ENCODE measurements at regions not wholly inside any gene's neighbourhood (a gene's known extent, or its start where the extent isn't known, plus 50 kb on each side); places are given as distances from the start of the nearest gene placed in this dataset.
"Not testable (repeated sequence)": the region's sequence is repeated elsewhere in the genome, so short reads cannot be mapped to it uniquely, and the experiment has no call there.

GRCh38 chr2:156765450-156765849, 329.3 kb downstream of the GPD2 start:
- no peaks in the 10 kb centered on the region for H3K27me3 ChIP-seq (ENCODE audit: insufficient read depth, poor library complexity, severe bottlenecking)
- ATAC-seq (ENCODE audit: low read depth), result no peak
- no peak for DNase-seq (ENCODE audit: low spot score)
- TF ChIP-seq CTCF (IDR thresholded peaks at IDR 0.05; ENCODE audit: poor library complexity, severe bottlenecking), result no peak
- H3K36me3 ChIP-seq (ENCODE audit: low read depth), result no peaks in the 10 kb centered on the region
- no peak overlapping the region for H3K27ac ChIP-seq (ENCODE audit: poor library complexity, severe bottlenecking)
- H3K4me3 ChIP-seq (ENCODE audit: severe bottlenecking), result no peak overlapping the region
- no peaks in the 10 kb centered on the region for H3K4me1 ChIP-seq (ENCODE audit: insufficient read depth, poor library complexity, severe bottlenecking)
- no peaks in the 10 kb centered on the region for H3K9me3 ChIP-seq (ENCODE audit: severe bottlenecking)

- Histone ChIP-seq H3K27me3 (ENCODE audit: insufficient read depth, poor library complexity, severe bottlenecking) (no peaks in the 10 kb centered on the region), H3K4me3 (ENCODE audit: severe bottlenecking) (no peak overlapping the region), H3K27ac (ENCODE audit: poor library complexity, severe bottlenecking) (no peak overlapping the region), H3K36me3 (ENCODE audit: low read depth) (no peaks in the 10 kb centered on the region), H3K9me3 (ENCODE audit: severe bottlenecking) (no peaks in the 10 kb centered on the region), H3K4me1 (ENCODE audit: insufficient read depth, poor library complexity, severe bottlenecking) (no peaks in the 10 kb centered on the region)
- DNase-seq (ENCODE audit: low spot score), result no peak
- ATAC-seq (ENCODE audit: low read depth), result no peak
- TF ChIP-seq CTCF (IDR thresholded peaks at IDR 0.05; ENCODE audit: poor library complexity, severe bottlenecking), result no peak
Measured at GRCh38 chr2:156769802-156770201, 333.6 kb downstream of the GPD2 start.

GRCh38 chr2:156778916-156779315, 342.7 kb downstream of the GPD2 start:
- H3K27me3 ChIP-seq (ENCODE audit: insufficient read depth, poor library complexity, severe bottlenecking), result no peaks in the 10 kb centered on the region
- ATAC-seq (ENCODE audit: low read depth), result no peak
- no peaks in the 10 kb centered on the region for H3K9me3 ChIP-seq (ENCODE audit: severe bottlenecking)
- no peak overlapping the region for H3K4me3 ChIP-seq (ENCODE audit: severe bottlenecking)
- no peak for TF ChIP-seq CTCF (IDR thresholded peaks at IDR 0.05; ENCODE audit: poor library complexity, severe bottlenecking)
- no peak for DNase-seq (ENCODE audit: low spot score)
- no peaks in the 10 kb centered on the region for H3K36me3 ChIP-seq (ENCODE audit: low read depth)
- H3K4me1 ChIP-seq (ENCODE audit: insufficient read depth, poor library complexity, severe bottlenecking), result no peaks in the 10 kb centered on the region
- H3K27ac ChIP-seq (ENCODE audit: poor library complexity, severe bottlenecking), result no peak overlapping the region

- no peaks in the 10 kb centered on the region for H3K27me3 ChIP-seq (ENCODE audit: insufficient read depth, poor library complexity, severe bottlenecking)
- H3K9me3 ChIP-seq (ENCODE audit: severe bottlenecking), result no peaks in the 10 kb centered on the region
- H3K27ac ChIP-seq (ENCODE audit: poor library complexity, severe bottlenecking), result no peak overlapping the region
- no peak for ATAC-seq (ENCODE audit: low read depth)
- H3K4me1 ChIP-seq (ENCODE audit: insufficient read depth, poor library complexity, severe bottlenecking), result no peaks in the 10 kb centered on the region
- no peak overlapping the region for H3K4me3 ChIP-seq (ENCODE audit: severe bottlenecking)
- TF ChIP-seq CTCF (IDR thresholded peaks at IDR 0.05; ENCODE audit: poor library complexity, severe bottlenecking), result no peak
- no peak for DNase-seq (ENCODE audit: low spot score)
- H3K36me3 ChIP-seq (ENCODE audit: low read depth), result no peaks in the 10 kb centered on the region
Measured at GRCh38 chr2:156779416-156780120, 343.4 kb downstream of the GPD2 start.

DNA sequence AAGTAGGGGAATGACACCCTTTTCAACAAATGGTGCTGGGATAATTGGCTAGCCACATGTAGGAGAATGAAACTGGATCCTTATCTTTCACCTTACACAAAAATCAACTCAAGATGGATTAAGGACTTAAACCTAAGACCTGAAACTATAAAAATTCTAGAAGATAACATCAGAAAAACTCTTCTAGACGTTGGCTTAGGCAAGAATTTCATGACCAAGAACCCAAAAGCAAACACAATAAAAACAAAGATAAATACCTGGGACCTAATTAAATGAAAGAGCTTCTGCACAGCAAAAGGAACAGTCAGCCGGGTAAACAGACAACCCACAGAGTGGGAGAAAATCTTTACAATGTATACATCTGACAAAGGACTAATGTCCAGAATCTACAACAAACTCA, 345.5 kb downstream of the GPD2 start:
- not testable (repeated sequence) for ATAC-seq (ENCODE audit: low read depth); DNase-seq (ENCODE audit: low spot score)

More for the DNA sequence above, 345.5 kb downstream of the GPD2 start:
- H3K4me3 ChIP-seq (ENCODE audit: severe bottlenecking); H3K27ac ChIP-seq (ENCODE audit: poor library complexity, severe bottlenecking); H3K27me3 ChIP-seq (ENCODE audit: insufficient read depth, poor library complexity, severe bottlenecking); H3K9me3 ChIP-seq (ENCODE audit: severe bottlenecking); H3K4me1 ChIP-seq (ENCODE audit: insufficient read depth, poor library complexity, severe bottlenecking); H3K36me3 ChIP-seq (ENCODE audit: low read depth): not testable (repeated sequence)
